PC-3 (cell line): ENCODE measurements at regions not wholly inside any gene's neighbourhood (a gene's known extent, or its start where the extent isn't known, plus 50 kb on each side); places are given as distances from the start of the nearest gene placed in this dataset.

Experiments
- ATAC-seq: fragments of 200-7000 bp; cut with Tn5 transposase; 2 replicates; pipeline ENCODE4 v1.9.1; 2020; ENCODE audit warnings: mild to moderate bottlenecking, moderate library complexity
- BruUV-seq: library from RNA; stranded (reverse); fragments of 400-500 nt; replicated peaks from 2 replicates; lab custom pipeline; 2021; lab: Mats Ljungman, UMichigan
- CTCF ChIA-PET: fragments of 300-600 bp; sonication (Branson Sonifier 250); formaldehyde crosslinking; loops from one replicate; lab custom pipeline; 2022; ENCODE audit warnings: antibody characterized with exemption; lab: Charles Lee
- POLR2A ChIA-PET: fragments of 300-600 bp; sonication (Branson Sonifier 250); formaldehyde crosslinking; loops from one replicate; lab custom pipeline; 2022; ENCODE audit warnings: antibody characterized with exemption; ENCODE audit not compliant: unreplicated experiment; lab: Charles Lee
- DNase-seq: peaks from one replicate; pipeline ENCODE4 v3.0.0-alpha.2; 2015
- H2AFZ ChIP-seq: fragments of 300-600 bp; sonication (generic); 2 replicates; pipeline ENCODE4 v1.6.0; 2016; ENCODE audit warnings: antibody characterized with exemption, low read length
- H3F3A ChIP-seq: fragments of 300-600 bp; sonication (generic); one replicate; pipeline ENCODE4 v1.6.0; 2017; ENCODE audit warnings: antibody characterized with exemption, low read length, control low read depth, mild to moderate bottlenecking; ENCODE audit not compliant: unreplicated experiment
- H3K27ac ChIP-seq: fragments of 300-600 bp; sonication (generic); 2 replicates; pipeline ENCODE4 v1.5.1; 2016; ENCODE audit warnings: mild to moderate bottlenecking, low read length
- H3K27me3 ChIP-seq: fragments of 300-600 bp; sonication (generic); 2 replicates; pipeline ENCODE4 v1.6.1; 2016; ENCODE audit warnings: low read length, mixed read lengths
- H3K36me3 ChIP-seq: fragments of 300-600 bp; sonication (generic); 2 replicates; pipeline ENCODE4 v1.6.1; 2016; ENCODE audit warnings: low read depth, mixed run types, low read length, mixed read lengths
- H3K4me1 ChIP-seq: fragments of 300-600 bp; sonication (generic); 2 replicates; pipeline ENCODE4 v1.5.1; 2016; ENCODE audit warnings: low read length; ENCODE audit not compliant: insufficient read depth
- H3K4me2 ChIP-seq: fragments of 300-600 bp; sonication (generic); 2 replicates; pipeline ENCODE4 v1.6.0; 2016; ENCODE audit warnings: low read length
- H3K4me3 ChIP-seq: fragments of 300-600 bp; sonication (generic); 2 replicates; pipeline ENCODE4 v1.5.1; 2016; ENCODE audit warnings: mild to moderate bottlenecking, low read length, mixed read lengths
- H3K79me2 ChIP-seq: fragments of 300-600 bp; sonication (generic); 2 replicates; pipeline ENCODE4 v1.6.1; 2017; ENCODE audit warnings: low read length, mixed read lengths
- H3K9ac ChIP-seq: fragments of 300-600 bp; sonication (generic); 2 replicates; pipeline ENCODE4 v1.6.0; 2016; ENCODE audit warnings: mild to moderate bottlenecking, low read length
- H3K9me2 ChIP-seq: fragments of 300-600 bp; sonication (generic); replicated peaks from 2 replicates; pipeline ENCODE4 v1.6.1; 2016; ENCODE audit warnings: mixed run types, low read length, mixed read lengths
- H3K9me3 ChIP-seq: fragments of 300-600 bp; sonication (generic); 2 replicates; pipeline ENCODE4 v1.6.1; 2016; ENCODE audit warnings: low read length, mixed read lengths
- H4K20me1 ChIP-seq: fragments of 300-600 bp; sonication (generic); 2 replicates; pipeline ENCODE4 v1.6.1; 2016; ENCODE audit warnings: low read length, mixed read lengths
- EZH2 ChIP-seq: fragments of 300-600 bp; sonication (generic); IDR thresholded peaks from one replicate; pipeline ENCODE4 v1.6.1; 2017; ENCODE audit warnings: antibody characterized with exemption, mild to moderate bottlenecking, low read length; ENCODE audit not compliant: unreplicated experiment
- EZH2phosphoT487 ChIP-seq: fragments of 300-600 bp; sonication (generic); IDR thresholded peaks from 2 replicates; pipeline ENCODE4 v1.6.1; 2018; ENCODE audit warnings: mild to moderate bottlenecking, antibody characterized with exemption, low read length, borderline replicate concordance
- intact Hi-C: fragments of 100-400 bp; cut with micrococcal nuclease; formaldehyde crosslinking; loops from 2 replicates; pipeline ENCODE4 v1.9.0; 2023
- TF ChIP-seq, protein P1 (sequence below): fragments of 300-600 bp; sonication (generic); conservative IDR thresholded peaks from 2 replicates; pipeline ENCODE4 v1.5.1; 2017; ENCODE audit warnings: antibody characterized with exemption, low read depth, mild to moderate bottlenecking, low read length

DNA sequence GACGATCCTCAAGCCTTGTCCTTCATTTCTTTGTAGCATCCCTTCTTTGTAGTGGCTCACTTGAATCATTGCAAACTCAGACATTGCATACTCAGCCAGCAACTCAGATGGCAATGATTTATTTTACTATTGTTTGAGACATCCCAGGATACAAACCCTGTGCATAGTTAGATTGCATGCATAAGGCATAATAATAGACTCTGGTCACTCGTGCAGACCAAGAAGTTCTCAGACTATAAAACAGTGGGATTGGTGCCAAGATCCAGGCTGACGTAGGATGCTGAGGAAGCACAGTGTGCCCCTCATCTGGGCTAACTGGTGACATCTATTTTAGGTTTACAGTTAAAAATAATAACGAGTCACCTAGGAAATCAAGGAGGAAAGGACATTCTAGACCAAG, 142.3 kb downstream of the PMP22 start:
- Histone ChIP-seq H3K27ac (no peak overlapping the region), H3K4me3 (no peak overlapping the region), H3K79me2 (no peaks in the 10 kb centered on the region), H3K9me3 (no peaks in the 10 kb centered on the region), H3K9me2 (no peaks in the 10 kb centered on the region), H3K36me3 (no peaks in the 10 kb centered on the region), H3K4me1 (no peaks in the 10 kb centered on the region), H4K20me1 (no peaks in the 10 kb centered on the region), H3K9ac (no peak overlapping the region), H2AFZ (no peak overlapping the region), H3K4me2 (no peak overlapping the region), H3K27me3 (peaks cover 79% of the 10 kb centered on the region), H3F3A (no peaks in the 10 kb centered on the region)
- CTCF ChIA-PET = no interaction called here
- TF ChIP-seq, protein P1, sequence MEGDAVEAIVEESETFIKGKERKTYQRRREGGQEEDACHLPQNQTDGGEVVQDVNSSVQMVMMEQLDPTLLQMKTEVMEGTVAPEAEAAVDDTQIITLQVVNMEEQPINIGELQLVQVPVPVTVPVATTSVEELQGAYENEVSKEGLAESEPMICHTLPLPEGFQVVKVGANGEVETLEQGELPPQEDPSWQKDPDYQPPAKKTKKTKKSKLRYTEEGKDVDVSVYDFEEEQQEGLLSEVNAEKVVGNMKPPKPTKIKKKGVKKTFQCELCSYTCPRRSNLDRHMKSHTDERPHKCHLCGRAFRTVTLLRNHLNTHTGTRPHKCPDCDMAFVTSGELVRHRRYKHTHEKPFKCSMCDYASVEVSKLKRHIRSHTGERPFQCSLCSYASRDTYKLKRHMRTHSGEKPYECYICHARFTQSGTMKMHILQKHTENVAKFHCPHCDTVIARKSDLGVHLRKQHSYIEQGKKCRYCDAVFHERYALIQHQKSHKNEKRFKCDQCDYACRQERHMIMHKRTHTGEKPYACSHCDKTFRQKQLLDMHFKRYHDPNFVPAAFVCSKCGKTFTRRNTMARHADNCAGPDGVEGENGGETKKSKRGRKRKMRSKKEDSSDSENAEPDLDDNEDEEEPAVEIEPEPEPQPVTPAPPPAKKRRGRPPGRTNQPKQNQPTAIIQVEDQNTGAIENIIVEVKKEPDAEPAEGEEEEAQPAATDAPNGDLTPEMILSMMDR = no peak
- TF ChIP-seq EZH2 (no peak), EZH2phosphoT487 (no peak)
- ATAC-seq (no peak), DNase-seq (no peak)
- POLR2A ChIA-PET = no interaction called here
- intact Hi-C loops = no loop called here
- BruUV-seq = no TSS peak

GRCh38 chr17:15121426-15121825, 143.7 kb downstream of the PMP22 start:
- Histone ChIP-seq H3F3A (no peaks in the 10 kb centered on the region), H3K27me3 (peaks cover 82% of the 10 kb centered on the region), H3K79me2 (no peaks in the 10 kb centered on the region), H3K4me3 (no peak overlapping the region), H3K4me1 (no peaks in the 10 kb centered on the region), H3K27ac (no peak overlapping the region), H4K20me1 (no peaks in the 10 kb centered on the region), H3K9ac (no peak overlapping the region), H2AFZ (no peak overlapping the region), H3K4me2 (no peak overlapping the region), H3K9me3 (0 out of 2 replicates have a peak, but pooled peaks cover 7% of the 10 kb centered on the region), H3K36me3 (no peaks in the 10 kb centered on the region), H3K9me2 (no peaks in the 10 kb centered on the region)
- DNase-seq = no peak
- BruUV-seq = no TSS peak
- ChIA-PET CTCF (no interaction called here), POLR2A (no interaction called here)
- ATAC-seq = no peak
- intact Hi-C loops = no loop called here
- TF ChIP-seq, protein P1 = no peak
- TF ChIP-seq EZH2phosphoT487 (no peak), EZH2 (no peak)

DNA sequence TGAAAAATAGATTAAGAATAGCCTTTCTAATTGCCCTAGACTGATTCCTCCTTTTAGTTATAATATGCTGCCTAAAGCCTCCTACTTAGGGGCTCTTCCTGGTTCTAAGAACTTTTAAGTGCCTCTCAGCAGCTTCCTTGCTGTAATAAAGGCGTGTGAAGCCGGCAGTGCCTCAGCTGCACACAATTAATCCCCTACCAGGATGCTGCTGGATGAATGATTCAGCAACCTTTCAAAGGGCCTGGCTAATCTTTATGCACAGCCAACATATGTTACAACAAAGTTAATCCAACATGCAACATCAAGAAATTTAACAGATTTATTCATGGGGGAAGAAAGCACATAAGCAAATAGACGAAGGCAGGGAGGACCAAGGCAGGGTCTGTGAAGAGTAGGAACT, 145.2 kb downstream of the PMP22 start:
- H3K9me2 ChIP-seq = no peaks in the 10 kb centered on the region
- no TSS peak for BruUV-seq
- ChIA-PET CTCF (no interaction called here), POLR2A (no interaction called here)
- H3K27me3 ChIP-seq = peaks cover 70% of the 10 kb centered on the region
- TF ChIP-seq EZH2 = no peak
- no peak for TF ChIP-seq EZH2phosphoT487
- TF ChIP-seq, protein P1 = no peak
- no peaks in the 10 kb centered on the region for H3K4me1 ChIP-seq
- no peaks in the 10 kb centered on the region for H3K36me3 ChIP-seq
- no peak overlapping the region for H3K4me2 ChIP-seq
- H2AFZ ChIP-seq = no peak overlapping the region
- H3K9me3 ChIP-seq = peaks cover 12% of the 10 kb centered on the region; the same call in 1 of the 2 replicates
- intact Hi-C loops = no loop called here
- ATAC-seq (no peak), DNase-seq (no peak)
- H3K4me3 ChIP-seq = no peak overlapping the region
- no peaks in the 10 kb centered on the region for H3K79me2 ChIP-seq
- no peaks in the 10 kb centered on the region for H3F3A ChIP-seq
- no peaks in the 10 kb centered on the region for H4K20me1 ChIP-seq
- H3K27ac ChIP-seq = no peak overlapping the region
- H3K9ac ChIP-seq = no peak overlapping the region
